Skin of body (tissue), 1 donor: ENCODE measurements at regions not wholly inside any gene's neighbourhood (a gene's known extent, or its start where the extent isn't known, plus 50 kb on each side); places are given as distances from the start of the nearest gene placed in this dataset.

Experiments used
- DNase-seq: peaks from one replicate; lab custom pipeline; 2025; lab: John Stamatoyannopoulos, UW

- no peak for DNase-seq
Measured at GRCh38 chr21:43317959-43318358, 109.0 kb downstream of the SIK1 start.

DNA sequence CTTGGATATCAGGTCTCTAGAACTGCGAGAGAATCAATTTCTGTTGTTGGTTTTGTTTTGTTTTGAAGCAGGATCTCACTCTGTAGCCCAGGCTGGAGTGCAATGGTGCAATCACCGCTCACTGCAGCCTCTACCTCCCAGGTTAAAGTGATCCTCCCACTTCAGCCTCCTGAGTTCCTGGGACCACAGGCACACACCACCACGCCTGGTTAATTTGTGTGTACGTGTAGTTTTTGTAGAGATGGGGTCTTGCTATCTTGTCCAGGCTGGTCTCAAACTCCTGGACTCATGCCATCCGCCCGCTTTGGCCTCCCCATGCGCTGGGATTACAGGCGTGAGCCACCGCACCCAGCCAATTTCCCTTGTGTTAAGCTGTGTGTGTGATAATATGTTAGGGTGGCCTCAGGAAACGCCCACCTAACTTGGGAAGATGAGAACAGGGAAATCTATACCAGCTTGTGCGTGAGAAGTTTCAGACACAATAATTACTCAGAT is 109.6 kb downstream of the SIK1 start:
- DNase-seq = no peak

DNA sequence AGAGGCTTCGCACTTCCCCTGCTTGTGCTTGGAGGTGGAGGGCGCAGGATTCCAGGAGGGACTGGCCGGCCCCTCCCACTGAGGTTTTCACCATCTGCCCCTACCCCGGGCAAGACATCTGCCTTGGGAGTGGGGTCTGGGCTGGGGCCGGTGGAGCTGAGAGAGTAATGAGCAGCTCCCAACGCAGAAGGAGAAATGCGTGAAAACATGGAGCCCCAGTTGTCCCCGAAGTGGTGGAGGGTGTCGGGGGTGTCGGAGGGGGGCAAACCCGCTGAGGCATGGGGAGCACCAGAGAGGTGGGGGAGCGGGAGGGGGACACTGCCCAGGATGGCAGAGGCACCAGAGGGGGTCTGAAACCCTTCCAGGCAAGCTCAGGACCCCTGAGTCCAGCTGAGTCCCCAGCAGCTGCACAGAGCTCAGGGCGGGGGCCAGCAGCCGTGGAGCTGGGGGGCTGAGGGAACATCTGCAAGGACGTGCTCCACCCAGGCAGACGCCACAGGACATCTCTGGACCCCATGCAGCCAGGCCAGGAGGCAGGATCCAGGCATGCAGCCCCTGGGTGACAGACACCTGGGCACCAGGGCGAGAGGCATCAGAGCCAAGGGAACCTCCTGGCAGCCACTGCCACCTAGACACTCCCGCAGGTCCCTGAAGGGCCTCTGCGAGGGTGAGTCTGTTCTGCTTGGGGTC is 110.6 kb downstream of the SIK1 start:
- no peak for DNase-seq

DNA sequence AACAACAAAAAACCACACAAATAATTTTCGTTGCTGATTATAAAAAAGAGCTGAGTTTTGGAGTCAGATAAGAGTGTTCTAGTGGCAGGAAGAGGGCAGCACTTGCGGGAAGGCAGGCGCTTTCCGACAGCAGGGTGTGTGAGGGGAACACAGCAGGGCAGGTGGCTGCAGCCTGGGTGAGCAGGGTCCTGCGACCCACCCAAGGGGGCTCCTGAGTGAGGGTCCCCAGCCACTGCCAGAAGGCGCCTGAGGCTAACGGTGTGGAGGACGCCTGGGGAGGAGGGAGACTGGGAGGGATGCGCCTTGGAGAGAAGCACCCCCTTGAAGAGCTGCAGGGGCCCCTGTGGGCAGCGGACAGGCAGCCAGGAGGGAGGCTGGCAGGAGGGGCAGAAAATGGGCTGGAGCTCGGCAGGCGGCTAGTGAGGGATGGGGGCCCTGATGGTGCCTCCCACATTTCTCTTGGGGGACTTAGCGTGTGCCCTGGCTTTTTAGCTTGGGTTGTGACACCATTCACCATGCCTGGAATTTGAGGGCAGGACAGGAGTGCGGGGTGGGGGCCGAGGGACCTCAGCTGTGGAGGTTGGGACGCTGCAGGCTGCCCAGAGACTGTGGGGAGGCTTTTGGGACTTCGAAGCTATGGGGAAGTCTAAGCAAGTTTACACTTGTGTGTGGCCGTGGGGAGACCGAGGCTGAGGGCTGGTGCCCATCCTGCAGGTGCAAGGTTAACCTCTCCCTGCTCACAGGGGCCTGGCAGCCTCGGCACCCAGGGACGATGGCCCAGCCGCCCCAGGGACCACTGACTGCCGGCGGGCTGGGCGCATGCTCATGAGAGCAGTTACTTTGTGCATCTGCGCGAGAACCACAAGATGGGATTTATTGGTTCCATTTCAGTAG is 111.4 kb downstream of the SIK1 start:
- DNase-seq = no peak

GRCh38 chr21:43313939-43314405 is 113.0 kb downstream of the SIK1 start:
- DNase-seq = no peak

GRCh38 chr21:43313221-43313938 is 113.6 kb downstream of the SIK1 start:
- DNase-seq = no peak

DNA sequence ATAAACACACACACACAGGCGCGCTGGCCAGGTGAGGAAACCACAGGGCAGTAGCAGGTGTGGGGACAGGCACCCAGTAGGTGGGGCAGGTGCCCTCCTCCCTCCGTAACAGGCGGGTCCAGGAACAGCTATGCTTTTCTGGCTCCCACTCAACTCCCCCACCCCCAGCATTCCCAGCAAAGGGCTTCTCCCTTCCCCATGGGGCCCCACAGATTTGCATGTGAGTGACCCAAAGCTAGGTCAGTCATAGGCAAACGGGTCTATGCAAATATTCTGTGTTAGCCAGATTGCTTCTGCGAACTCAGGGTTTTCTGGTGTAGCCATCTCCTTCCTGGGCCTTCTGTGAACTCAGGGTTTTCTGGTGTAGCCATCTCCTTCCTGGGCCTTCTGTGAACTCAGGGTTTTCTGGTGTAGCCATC is 114.2 kb downstream of the SIK1 start:
- DNase-seq = no peak

GRCh38 chr21:43312011-43312410 is 114.9 kb downstream of the SIK1 start:
- DNase-seq = no peak

DNA sequence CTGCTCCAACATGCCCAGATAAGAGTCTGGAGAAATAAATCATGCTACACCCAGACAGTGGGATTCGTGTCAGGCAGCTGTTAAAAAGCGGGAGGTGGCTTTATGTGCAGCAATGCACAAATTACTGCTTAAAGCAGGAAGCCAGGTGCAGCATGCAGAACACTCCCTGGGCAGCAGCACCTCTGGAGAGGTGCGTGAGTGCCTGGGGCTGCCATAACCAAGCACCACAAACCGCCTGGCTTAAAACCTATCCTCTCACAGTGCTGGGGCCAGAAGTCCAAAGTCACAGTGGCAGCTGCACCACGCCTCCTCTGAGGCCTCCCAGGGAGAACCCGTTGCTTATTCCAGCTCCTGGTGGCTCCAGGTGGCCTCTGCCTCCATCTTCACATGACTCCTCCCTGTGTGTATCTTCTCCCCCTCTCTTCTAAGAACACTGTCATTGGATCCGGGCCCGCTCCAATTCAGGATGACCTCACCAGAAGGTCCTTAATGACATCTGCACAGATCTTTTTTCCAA is 115.6 kb downstream of the SIK1 start:
- DNase-seq = no peak

GRCh38 chr21:43308815-43309283 is 118.1 kb downstream of the SIK1 start:
- DNase-seq = no peak

GRCh38 chr21:43308101-43308814 is 118.7 kb downstream of the SIK1 start:
- no peak for DNase-seq

DNA sequence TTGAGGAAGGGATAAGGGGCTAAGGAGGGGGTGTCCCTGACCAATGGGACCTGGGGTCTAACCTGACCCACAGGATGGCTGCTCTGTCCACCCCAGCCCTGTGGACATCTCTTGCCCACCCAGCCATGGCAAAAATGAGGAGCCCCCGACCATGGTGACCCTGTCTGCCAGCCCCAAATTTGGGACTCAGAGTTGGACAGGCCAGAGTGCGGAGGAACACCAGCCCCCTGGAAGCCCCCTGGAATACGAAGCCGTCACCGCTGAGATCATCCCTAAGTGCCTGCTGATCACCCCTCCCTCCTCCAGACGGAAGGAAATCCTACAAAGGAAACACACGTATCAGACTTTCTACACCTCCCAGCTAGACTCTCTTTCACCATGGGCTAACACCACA is 119.3 kb downstream of the SIK1 start:
- no peak for DNase-seq

- DNase-seq = no peak
Measured at GRCh38 chr21:43306911-43307676, 119.8 kb downstream of the SIK1 start.

DNA sequence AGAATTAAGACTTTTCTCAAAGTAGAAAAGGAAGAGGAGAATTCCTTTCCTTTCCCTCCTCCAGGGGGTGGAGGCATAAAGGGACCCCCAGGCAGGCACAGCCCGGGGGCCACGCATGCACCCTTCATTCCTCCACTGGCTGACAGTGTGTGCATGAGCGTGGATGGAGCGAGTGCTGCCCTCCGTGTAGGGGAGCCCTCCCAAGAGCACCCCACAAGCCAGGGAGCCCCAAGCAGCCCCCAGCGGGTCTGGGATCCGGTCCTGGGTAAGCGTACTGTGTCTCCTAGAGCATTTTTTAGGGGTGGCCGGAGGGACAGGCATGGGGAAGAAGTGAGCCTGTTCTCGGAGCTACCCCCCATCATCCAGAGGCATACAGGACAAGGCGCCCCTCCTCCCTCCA is 120.5 kb downstream of the SIK1 start:
- DNase-seq = no peak

GRCh38 chr21:43305811-43306311 is 121.1 kb downstream of the SIK1 start:
- DNase-seq = no peak

DNA sequence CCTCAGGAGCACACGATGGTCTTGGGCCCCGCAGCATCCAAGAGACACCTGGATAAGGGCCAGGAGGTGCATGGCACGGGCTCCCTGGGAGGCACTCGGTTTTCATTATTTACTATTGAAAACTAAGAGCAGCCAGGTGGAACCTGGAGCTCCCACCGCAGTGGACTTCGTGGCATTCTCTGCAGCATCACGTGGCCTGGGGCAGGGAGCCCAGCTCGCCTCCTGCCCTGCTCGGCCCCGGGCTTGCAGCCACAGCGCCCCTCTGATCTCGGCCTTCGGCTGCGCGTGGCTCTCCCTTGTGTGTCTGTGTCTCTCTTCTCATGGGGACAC is 121.6 kb downstream of the SIK1 start:
- DNase-seq = no peak

DNA sequence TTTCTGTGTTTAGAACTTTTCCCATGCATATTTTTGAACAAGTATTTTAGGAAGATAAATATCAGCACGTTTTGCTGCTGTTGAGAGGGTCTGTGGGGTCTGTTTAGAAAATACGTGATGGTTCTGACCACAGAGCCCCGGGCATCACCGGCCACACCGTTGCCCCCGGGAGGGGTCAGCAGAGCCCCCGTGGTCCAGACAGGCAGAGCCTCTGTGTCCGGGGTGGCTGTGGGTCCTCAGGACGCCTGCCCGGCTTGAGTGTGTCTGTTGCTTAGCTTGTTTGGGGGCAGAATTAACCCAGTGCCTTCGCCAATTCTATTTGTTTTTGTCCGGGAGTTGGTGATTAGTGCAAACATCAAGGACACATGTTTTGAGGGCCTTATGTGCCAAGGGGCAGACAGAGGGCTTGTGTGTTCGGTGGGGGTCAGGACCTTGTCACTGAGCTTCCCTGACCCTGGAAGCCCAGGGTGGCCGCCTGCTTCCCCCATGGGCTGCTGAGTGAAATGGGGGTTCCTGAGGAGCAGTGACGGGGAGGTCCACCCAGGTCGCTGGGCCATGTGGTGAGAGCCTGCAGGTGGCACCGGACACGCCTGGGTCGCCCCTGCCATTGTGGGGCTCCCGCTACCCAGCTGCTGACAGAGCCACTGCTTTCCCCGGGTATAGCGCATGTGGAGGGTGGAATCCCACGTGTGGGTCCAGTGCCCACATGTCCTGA is 122.2 kb downstream of the SIK1 start:
- no peak for DNase-seq

GRCh38 chr21:43304206-43304605 is 122.7 kb downstream of the SIK1 start:
- no peak for DNase-seq
